Dendritic cell treated with granulocyte-macrophage colony-stimulating factor and Interleukin-4, amounts not matched to agents 40 ng/mL and 50 ng/mL, for 4 days (primary cell): ENCODE measurements at regions not wholly inside any gene's neighbourhood (a gene's known extent, or its start where the extent isn't known, plus 50 kb on each side); places are given as distances from the start of the nearest gene placed in this dataset.

Experiments
- H3K27ac Mint-ChIP-seq: one replicate; pipeline ENCODE4 v1.8.0; 2022; ENCODE audit warnings: mild to moderate bottlenecking, mixed read lengths
- H3K27me3 Mint-ChIP-seq: one replicate; pipeline ENCODE4 v1.8.0; 2022; ENCODE audit warnings: mild to moderate bottlenecking, mixed read lengths
- H3K36me3 Mint-ChIP-seq: one replicate; pipeline ENCODE4 v1.8.0; 2022; ENCODE audit warnings: low read depth, mixed read lengths
- H3K4me1 Mint-ChIP-seq: one replicate; pipeline ENCODE4 v1.8.0; 2022; ENCODE audit warnings: low read depth, mixed read lengths
- H3K4me3 Mint-ChIP-seq: one replicate; pipeline ENCODE4 v1.8.0; 2022; ENCODE audit warnings: mild to moderate bottlenecking, moderate library complexity, mixed read lengths
- H3K9me3 Mint-ChIP-seq: one replicate; pipeline ENCODE4 v1.8.0; 2022; ENCODE audit warnings: mixed read lengths
- intact Hi-C: fragments of 100-400 bp; cut with micrococcal nuclease; formaldehyde crosslinking; loops from one replicate; pipeline ENCODE4 v1.15.0; 2022

GRCh38 chr2:122734766-122735424 is 979.4 kb downstream of the TSN start:
- H3K9me3 Mint-ChIP-seq = no peaks in the 10 kb centered on the region

GRCh38 chr2:122736279-122736678 is 980.8 kb downstream of the TSN start:
- Mint-ChIP-seq H3K27ac (no peak overlapping the region), H3K9me3 (no peaks in the 10 kb centered on the region), H3K36me3 (no peaks in the 10 kb centered on the region), H3K27me3 (peaks cover 8% of the 10 kb centered on the region), H3K4me1 (peaks cover 17% of the 10 kb centered on the region), H3K4me3 (no peak overlapping the region)
- intact Hi-C loops = no loop called here

More at GRCh38 chr2:122734766-122735424, 979.4 kb downstream of the TSN start:
- Mint-ChIP-seq H3K27ac (no peak overlapping the region), H3K36me3 (no peaks in the 10 kb centered on the region), H3K4me1 (peaks cover 17% of the 10 kb centered on the region), H3K4me3 (no peak overlapping the region), H3K27me3 (peaks cover 6% of the 10 kb centered on the region)
- intact Hi-C loops = no loop called here

- intact Hi-C loops = no loop called here
- H3K27ac Mint-ChIP-seq = no peak overlapping the region
- no peaks in the 10 kb centered on the region for H3K36me3 Mint-ChIP-seq
- peaks cover 8% of the 10 kb centered on the region for H3K27me3 Mint-ChIP-seq
- H3K4me1 Mint-ChIP-seq = peaks cover 17% of the 10 kb centered on the region
- H3K4me3 Mint-ChIP-seq = no peak overlapping the region
- no peaks in the 10 kb centered on the region for H3K9me3 Mint-ChIP-seq
These were observed 982.1 kb downstream of the TSN start for GRCh38 chr2:122737429-122738077.

- no peak overlapping the region for H3K4me3 Mint-ChIP-seq
- peaks cover 17% of the 10 kb centered on the region for H3K4me1 Mint-ChIP-seq
- intact Hi-C loops = no loop called here
- H3K9me3 Mint-ChIP-seq = no peaks in the 10 kb centered on the region
- H3K27ac Mint-ChIP-seq = no peak overlapping the region
- H3K36me3 Mint-ChIP-seq = no peaks in the 10 kb centered on the region
- H3K27me3 Mint-ChIP-seq = peaks cover 4% of the 10 kb centered on the region
These were observed 984.5 kb downstream of the TSN start for GRCh38 chr2:122739732-122740593.

GRCh38 chr2:122740594-122740948 is 985.1 kb downstream of the TSN start:
- H3K9me3 Mint-ChIP-seq = no peaks in the 10 kb centered on the region
- H3K36me3 Mint-ChIP-seq = no peaks in the 10 kb centered on the region
- H3K27ac Mint-ChIP-seq = no peak overlapping the region
- H3K4me1 Mint-ChIP-seq = peaks cover 17% of the 10 kb centered on the region
- peaks cover 4% of the 10 kb centered on the region for H3K27me3 Mint-ChIP-seq
- H3K4me3 Mint-ChIP-seq = no peak overlapping the region
- intact Hi-C loops = no loop called here

- H3K4me1 Mint-ChIP-seq = peaks cover 13% of the 10 kb centered on the region
- H3K27me3 Mint-ChIP-seq = peaks cover 4% of the 10 kb centered on the region
- intact Hi-C loops = no loop called here
These were observed 986.0 kb downstream of the TSN start for GRCh38 chr2:122741403-122741802.

GRCh38 chr2:122743021-122743675 is 987.7 kb downstream of the TSN start:
- intact Hi-C loops = no loop called here
- Mint-ChIP-seq H3K36me3 (no peaks in the 10 kb centered on the region), H3K4me3 (no peak overlapping the region), H3K27me3 (peaks cover 4% of the 10 kb centered on the region), H3K27ac (no peak overlapping the region), H3K9me3 (no peaks in the 10 kb centered on the region), H3K4me1 (no peaks in the 10 kb centered on the region)

More at GRCh38 chr2:122741403-122741802, 986.0 kb downstream of the TSN start:
- Mint-ChIP-seq H3K36me3 (no peaks in the 10 kb centered on the region), H3K9me3 (no peaks in the 10 kb centered on the region), H3K4me3 (no peak overlapping the region), H3K27ac (no peak overlapping the region)

GRCh38 chr2:122745603-122746002 is 990.2 kb downstream of the TSN start:
- Mint-ChIP-seq H3K36me3 (no peaks in the 10 kb centered on the region), H3K27me3 (no peaks in the 10 kb centered on the region), H3K4me3 (no peak overlapping the region), H3K9me3 (no peaks in the 10 kb centered on the region), H3K27ac (no peak overlapping the region), H3K4me1 (no peaks in the 10 kb centered on the region)
- intact Hi-C loops = no loop called here

GRCh38 chr2:122747670-122748069 is 992.2 kb downstream of the TSN start:
- no peaks in the 10 kb centered on the region for H3K36me3 Mint-ChIP-seq
- no peaks in the 10 kb centered on the region for H3K4me1 Mint-ChIP-seq
- no peak overlapping the region for H3K27ac Mint-ChIP-seq
- no peaks in the 10 kb centered on the region for H3K27me3 Mint-ChIP-seq
- H3K4me3 Mint-ChIP-seq = no peak overlapping the region
- H3K9me3 Mint-ChIP-seq = no peaks in the 10 kb centered on the region
- intact Hi-C loops = no loop called here

GRCh38 chr2:122748552-122749011 is 993.1 kb downstream of the TSN start:
- peaks cover 5% of the 10 kb centered on the region for H3K4me1 Mint-ChIP-seq
- H3K4me3 Mint-ChIP-seq = no peak overlapping the region
- H3K9me3 Mint-ChIP-seq = no peaks in the 10 kb centered on the region
- no peak overlapping the region for H3K27ac Mint-ChIP-seq
- no peaks in the 10 kb centered on the region for H3K27me3 Mint-ChIP-seq
- no peaks in the 10 kb centered on the region for H3K36me3 Mint-ChIP-seq
- intact Hi-C loops = no loop called here

- H3K27me3 Mint-ChIP-seq = no peaks in the 10 kb centered on the region
- no peaks in the 10 kb centered on the region for H3K36me3 Mint-ChIP-seq
- peaks cover 9% of the 10 kb centered on the region for H3K4me1 Mint-ChIP-seq
- no peak overlapping the region for H3K27ac Mint-ChIP-seq
- no peaks in the 10 kb centered on the region for H3K9me3 Mint-ChIP-seq
- H3K4me3 Mint-ChIP-seq = no peak overlapping the region
- intact Hi-C loops = no loop called here
These were observed 994.0 kb downstream of the TSN start for GRCh38 chr2:122749405-122749804.

- no peak overlapping the region for H3K27ac Mint-ChIP-seq
- peaks cover 14% of the 10 kb centered on the region for H3K4me1 Mint-ChIP-seq
- H3K4me3 Mint-ChIP-seq = no peak overlapping the region
- no peaks in the 10 kb centered on the region for H3K27me3 Mint-ChIP-seq
- intact Hi-C loops = no loop called here
- no peaks in the 10 kb centered on the region for H3K36me3 Mint-ChIP-seq
- no peaks in the 10 kb centered on the region for H3K9me3 Mint-ChIP-seq
These were observed 994.6 kb downstream of the TSN start for GRCh38 chr2:122750095-122750494.

- Mint-ChIP-seq H3K4me3 (no peak overlapping the region), H3K4me1 (peaks cover 21% of the 10 kb centered on the region), H3K27ac (no peak overlapping the region), H3K9me3 (no peaks in the 10 kb centered on the region), H3K36me3 (no peaks in the 10 kb centered on the region), H3K27me3 (no peaks in the 10 kb centered on the region)
- intact Hi-C loops = no loop called here
These were observed 995.4 kb downstream of the TSN start for GRCh38 chr2:122750808-122751207.

GRCh38 chr2:122753336-122753735 is 997.9 kb downstream of the TSN start:
- Mint-ChIP-seq H3K36me3 (no peaks in the 10 kb centered on the region), H3K27me3 (no peaks in the 10 kb centered on the region), H3K4me3 (no peak overlapping the region), H3K9me3 (no peaks in the 10 kb centered on the region), H3K4me1 (peaks cover 25% of the 10 kb centered on the region), H3K27ac (no peak overlapping the region)
- intact Hi-C loops = no loop called here
